GM12892 (cell line): ENCODE measurements at regions not wholly inside any gene's neighbourhood (a gene's known extent, or its start where the extent isn't known, plus 50 kb on each side); places are given as distances from the start of the nearest gene placed in this dataset.

Experiments
- POLR2A ChIP-seq: IDR thresholded peaks from 2 replicates; pipeline ENCODE4 v1.6.1; 2011; ENCODE audit warnings: low read depth, low read length, control low read depth
- POLR2AphosphoS5 ChIP-seq: IDR thresholded peaks from 2 replicates; pipeline ENCODE4 v1.6.1; 2011; ENCODE audit warnings: low read depth, low read length, control low read depth
- TAF1 ChIP-seq: IDR thresholded peaks from 2 replicates; pipeline ENCODE4 v1.6.1; 2011; ENCODE audit warnings: low read depth, mild to moderate bottlenecking, control low read depth, low read length, borderline replicate concordance

DNA sequence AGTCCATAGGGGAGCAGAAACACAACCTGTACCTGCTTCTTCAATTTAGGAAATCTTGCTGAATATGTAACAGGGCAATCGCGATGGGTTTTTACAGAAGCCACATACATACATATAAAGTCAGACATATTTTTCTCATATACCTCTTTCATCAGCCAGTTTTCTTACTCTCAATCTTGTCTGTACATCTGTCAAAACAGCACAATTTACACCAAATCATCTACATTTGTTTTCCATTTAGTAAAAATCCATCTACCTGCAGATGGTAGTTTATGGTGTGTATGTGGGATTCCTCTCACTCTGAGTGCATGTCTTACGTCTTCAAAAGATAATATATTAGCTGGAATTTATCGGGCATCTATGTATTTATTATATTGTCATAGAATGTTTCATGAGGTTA is 208.7 kb downstream of the ZPLD1 start:
- no peak for TF ChIP-seq POLR2A
- no peak for TF ChIP-seq TAF1
- no peak for TF ChIP-seq POLR2AphosphoS5
